Activated naive CD4-positive, alpha-beta T cell treated with anti-CD3 and anti-CD28 coated beads, Interleukin-2, amount 50 U/mL, for 24 hours (primary cell): ENCODE measurements at regions not wholly inside any gene's neighbourhood (a gene's known extent, or its start where the extent isn't known, plus 50 kb on each side); places are given as distances from the start of the nearest gene placed in this dataset.
"Not testable (repeated sequence)": the region's sequence is repeated elsewhere in the genome, so short reads cannot be mapped to it uniquely, and the experiment has no call there.

Experiments used
- H3K27ac Mint-ChIP-seq: one replicate; pipeline ENCODE4 v1.8.0; 2021; ENCODE audit warnings: mild to moderate bottlenecking, mixed read lengths
- H3K27me3 Mint-ChIP-seq: one replicate; pipeline ENCODE4 v1.8.0; 2021; ENCODE audit warnings: mixed read lengths
- H3K36me3 Mint-ChIP-seq: one replicate; pipeline ENCODE4 v1.8.0; 2021; ENCODE audit warnings: mixed read lengths
- H3K4me1 Mint-ChIP-seq: one replicate; pipeline ENCODE4 v1.8.0; 2021; ENCODE audit warnings: mixed read lengths
- H3K4me3 Mint-ChIP-seq: one replicate; pipeline ENCODE4 v1.8.0; 2021; ENCODE audit warnings: mild to moderate bottlenecking, mixed read lengths
- H3K9me3 Mint-ChIP-seq: one replicate; pipeline ENCODE4 v1.8.0; 2021; ENCODE audit warnings: mixed read lengths

DNA sequence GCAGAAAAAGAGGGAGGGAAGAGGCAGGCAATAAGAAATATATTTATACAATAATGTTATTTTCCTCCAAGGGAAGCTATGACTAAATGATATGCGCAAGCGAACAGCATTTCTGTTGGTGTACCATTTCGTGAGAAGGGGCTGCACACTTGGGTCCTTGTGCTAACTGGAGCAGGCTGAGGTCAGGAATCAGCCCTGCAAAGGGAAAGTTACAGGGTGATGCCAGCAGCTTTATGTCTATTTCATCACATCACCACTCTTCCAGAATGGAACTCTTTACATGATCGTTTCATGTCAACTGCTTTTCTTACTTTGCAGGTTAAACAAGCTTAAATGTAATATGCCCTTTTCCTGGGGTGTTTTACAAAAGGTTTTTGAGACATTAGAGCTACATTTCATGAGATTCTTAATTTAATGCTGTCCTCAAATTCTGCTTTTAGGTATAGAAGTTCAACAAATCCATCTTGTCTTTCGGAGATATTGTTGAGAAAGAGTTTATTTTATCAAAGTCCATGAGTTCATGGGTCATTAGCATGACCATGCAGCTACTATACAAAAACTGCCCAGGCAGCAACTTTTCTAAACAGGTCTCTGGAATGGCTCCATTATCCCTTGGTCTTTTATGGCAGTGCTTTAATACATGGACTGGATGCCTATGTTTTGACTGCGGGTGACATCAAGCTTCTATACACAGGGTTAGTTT lies 443.8 kb downstream of the TENT5A start:
- no peak overlapping the region for H3K27ac Mint-ChIP-seq
- H3K4me3 Mint-ChIP-seq = no peak overlapping the region
- H3K27me3 Mint-ChIP-seq = no peaks in the 10 kb centered on the region
- H3K9me3 Mint-ChIP-seq = peaks cover 5% of the 10 kb centered on the region
- no peaks in the 10 kb centered on the region for H3K36me3 Mint-ChIP-seq
- H3K4me1 Mint-ChIP-seq = no peaks in the 10 kb centered on the region

GRCh38 chr6:81307651-81308214 lies 444.7 kb downstream of the TENT5A start:
- Mint-ChIP-seq H3K4me3 (no peak overlapping the region), H3K27ac (no peak overlapping the region), H3K36me3 (no peaks in the 10 kb centered on the region), H3K9me3 (no peaks in the 10 kb centered on the region), H3K27me3 (no peaks in the 10 kb centered on the region), H3K4me1 (no peaks in the 10 kb centered on the region)

DNA sequence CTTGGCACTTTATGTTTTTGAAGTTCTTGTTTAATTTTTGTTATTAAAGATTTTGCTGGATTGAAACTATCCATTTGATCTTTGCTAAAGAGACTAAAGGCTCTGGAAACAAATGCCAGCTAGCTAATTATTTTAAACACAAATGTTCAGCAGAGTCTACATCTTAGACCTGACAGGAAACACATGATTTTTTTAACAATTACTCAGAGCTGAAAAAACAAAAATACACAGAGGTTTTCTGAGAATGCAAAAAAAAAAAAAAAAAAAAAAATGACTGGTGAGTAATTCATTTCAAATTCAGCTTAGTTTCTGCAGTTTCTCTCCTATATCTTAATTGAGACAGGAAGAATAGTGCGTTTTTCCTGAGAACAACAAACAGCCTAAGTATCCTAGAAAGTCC lies 448.0 kb downstream of the TENT5A start:
- Mint-ChIP-seq H3K36me3 (no peaks in the 10 kb centered on the region), H3K9me3 (no peaks in the 10 kb centered on the region), H3K4me3 (no peak overlapping the region), H3K27me3 (no peaks in the 10 kb centered on the region), H3K4me1 (no peaks in the 10 kb centered on the region), H3K27ac (no peak overlapping the region)

GRCh38 chr6:81300961-81301360 lies 451.5 kb downstream of the TENT5A start:
- no peaks in the 10 kb centered on the region for H3K9me3 Mint-ChIP-seq
- H3K4me1 Mint-ChIP-seq = no peaks in the 10 kb centered on the region
- no peaks in the 10 kb centered on the region for H3K27me3 Mint-ChIP-seq
- H3K36me3 Mint-ChIP-seq = no peaks in the 10 kb centered on the region
- no peak overlapping the region for H3K27ac Mint-ChIP-seq
- no peak overlapping the region for H3K4me3 Mint-ChIP-seq

- Mint-ChIP-seq H3K4me3 (no peak overlapping the region), H3K27me3 (no peaks in the 10 kb centered on the region), H3K9me3 (no peaks in the 10 kb centered on the region), H3K4me1 (no peaks in the 10 kb centered on the region), H3K27ac (no peak overlapping the region), H3K36me3 (no peaks in the 10 kb centered on the region)
Observed at GRCh38 chr6:81298751-81299150, 453.7 kb downstream of the TENT5A start.

- H3K4me1 Mint-ChIP-seq = no peaks in the 10 kb centered on the region
- no peaks in the 10 kb centered on the region for H3K9me3 Mint-ChIP-seq
- no peak overlapping the region for H3K27ac Mint-ChIP-seq
- H3K36me3 Mint-ChIP-seq = no peaks in the 10 kb centered on the region
- H3K27me3 Mint-ChIP-seq = no peaks in the 10 kb centered on the region
- no peak overlapping the region for H3K4me3 Mint-ChIP-seq
Observed at GRCh38 chr6:81295310-81295709, 457.2 kb downstream of the TENT5A start.

DNA sequence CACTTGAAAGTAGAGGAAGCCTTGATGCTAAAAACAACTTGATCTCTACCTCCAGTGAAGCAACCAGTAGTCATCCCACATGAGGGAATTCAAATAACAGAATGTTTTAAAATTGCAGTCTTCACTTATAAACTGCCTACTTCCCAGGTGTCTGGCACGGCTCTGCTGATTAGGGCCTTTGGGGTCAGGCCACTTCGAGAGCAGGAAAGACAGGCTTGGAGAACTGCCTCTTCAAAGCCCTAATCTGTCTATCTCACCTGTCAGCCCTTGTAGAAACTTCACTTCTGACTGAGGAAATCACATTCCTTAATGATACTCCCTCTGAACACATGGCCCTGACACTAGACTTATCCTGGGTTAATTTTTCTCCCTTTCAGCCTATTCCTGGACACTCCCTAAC lies 458.6 kb downstream of the TENT5A start:
- H3K27ac Mint-ChIP-seq = no peak overlapping the region
- no peaks in the 10 kb centered on the region for H3K27me3 Mint-ChIP-seq

GRCh38 chr6:81289229-81289628 lies 463.3 kb downstream of the TENT5A start:
- no peak overlapping the region for H3K4me3 Mint-ChIP-seq
- no peaks in the 10 kb centered on the region for H3K4me1 Mint-ChIP-seq
- no peaks in the 10 kb centered on the region for H3K27me3 Mint-ChIP-seq
- H3K27ac Mint-ChIP-seq = no peak overlapping the region
- no peaks in the 10 kb centered on the region for H3K36me3 Mint-ChIP-seq
- no peaks in the 10 kb centered on the region for H3K9me3 Mint-ChIP-seq

More for the DNA sequence above, 458.6 kb downstream of the TENT5A start:
- H3K4me1 Mint-ChIP-seq = no peaks in the 10 kb centered on the region
- H3K4me3 Mint-ChIP-seq = no peak overlapping the region
- H3K9me3 Mint-ChIP-seq = no peaks in the 10 kb centered on the region
- no peaks in the 10 kb centered on the region for H3K36me3 Mint-ChIP-seq

- Mint-ChIP-seq H3K4me1 (no peaks in the 10 kb centered on the region), H3K27me3 (no peaks in the 10 kb centered on the region), H3K4me3 (no peak overlapping the region), H3K36me3 (no peaks in the 10 kb centered on the region), H3K9me3 (peaks cover 4% of the 10 kb centered on the region), H3K27ac (no peak overlapping the region)
Observed at GRCh38 chr6:81265106-81265505, 487.4 kb downstream of the TENT5A start.

- no peak overlapping the region for H3K27ac Mint-ChIP-seq
- peaks cover 4% of the 10 kb centered on the region for H3K9me3 Mint-ChIP-seq
- H3K27me3 Mint-ChIP-seq = no peaks in the 10 kb centered on the region
- no peak overlapping the region for H3K4me3 Mint-ChIP-seq
- no peaks in the 10 kb centered on the region for H3K4me1 Mint-ChIP-seq
- no peaks in the 10 kb centered on the region for H3K36me3 Mint-ChIP-seq
Observed at GRCh38 chr6:81263531-81264168, 488.8 kb downstream of the TENT5A start.

DNA sequence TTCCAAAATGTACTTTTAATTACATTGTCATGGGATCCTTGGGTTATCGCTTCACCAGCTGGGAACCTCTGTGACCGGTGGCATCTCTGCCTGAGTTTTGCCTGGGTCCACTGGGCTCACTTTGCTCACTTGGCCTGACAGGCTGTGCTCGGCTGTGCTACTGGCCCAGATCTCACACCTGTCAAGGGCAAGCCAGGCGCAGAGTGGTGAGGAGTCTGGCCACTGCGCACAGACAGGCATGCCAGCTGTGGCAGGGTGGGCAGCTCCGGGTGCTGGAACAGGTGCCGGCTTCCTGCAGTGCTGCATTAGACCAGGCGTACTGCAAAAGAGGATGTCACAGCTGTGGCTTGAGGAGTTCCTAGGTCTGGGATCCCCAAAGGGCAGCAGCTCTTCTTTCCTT lies 489.8 kb downstream of the TENT5A start:
- H3K27ac Mint-ChIP-seq = no peak overlapping the region
- no peaks in the 10 kb centered on the region for H3K27me3 Mint-ChIP-seq
- no peak overlapping the region for H3K4me3 Mint-ChIP-seq
- H3K9me3 Mint-ChIP-seq = peaks cover 8% of the 10 kb centered on the region
- no peaks in the 10 kb centered on the region for H3K36me3 Mint-ChIP-seq
- H3K4me1 Mint-ChIP-seq = no peaks in the 10 kb centered on the region

DNA sequence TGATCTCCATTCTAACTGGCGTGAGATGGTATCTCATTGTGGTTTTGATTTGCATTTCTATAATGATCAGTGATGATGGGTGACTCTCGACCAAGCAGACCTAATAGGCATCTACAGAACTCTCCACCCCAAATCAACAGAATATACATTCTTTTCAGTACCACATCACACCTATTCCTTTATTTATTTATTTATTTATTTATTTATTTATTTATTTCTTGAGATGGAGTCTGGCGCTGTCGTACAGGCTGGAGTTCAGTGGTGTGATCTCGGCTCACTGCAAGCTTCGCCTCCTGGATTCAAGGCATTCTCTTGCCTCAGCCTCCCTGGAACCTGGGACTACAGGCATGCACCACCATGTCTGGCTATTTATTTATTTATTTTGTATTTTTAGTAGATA lies 496.3 kb downstream of the TENT5A start:
- peaks cover 14% of the 10 kb centered on the region for H3K9me3 Mint-ChIP-seq
- H3K36me3 Mint-ChIP-seq, H3K27ac Mint-ChIP-seq, H3K27me3 Mint-ChIP-seq, H3K4me1 Mint-ChIP-seq, H3K4me3 Mint-ChIP-seq: not testable (repeated sequence)

- no peaks in the 10 kb centered on the region for H3K27me3 Mint-ChIP-seq
- H3K27ac Mint-ChIP-seq = no peak overlapping the region
- no peak overlapping the region for H3K4me3 Mint-ChIP-seq
Observed at GRCh38 chr6:81253821-81254220, 498.7 kb downstream of the TENT5A start.

DNA sequence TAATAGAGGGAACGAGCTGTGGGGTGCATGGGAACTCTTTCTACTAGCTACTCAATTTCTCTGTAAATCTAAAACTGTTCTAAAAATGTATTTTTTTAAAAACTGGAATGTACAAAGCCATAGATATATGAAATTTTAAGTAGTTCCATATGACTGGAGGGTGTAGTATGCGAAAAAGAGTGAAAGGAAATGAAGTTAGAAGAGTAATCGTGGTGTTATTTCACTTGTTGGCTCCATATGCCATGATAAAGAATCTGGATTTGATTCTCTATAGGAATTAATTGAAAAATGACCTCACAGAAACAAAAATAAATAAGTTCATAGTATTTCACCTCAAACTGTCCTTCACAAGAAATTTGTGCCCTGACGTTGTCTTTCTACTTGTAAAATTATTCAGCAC lies 500.2 kb downstream of the TENT5A start:
- no peaks in the 10 kb centered on the region for H3K4me1 Mint-ChIP-seq
- H3K9me3 Mint-ChIP-seq = peaks cover 6% of the 10 kb centered on the region
- H3K36me3 Mint-ChIP-seq = no peaks in the 10 kb centered on the region
- no peaks in the 10 kb centered on the region for H3K27me3 Mint-ChIP-seq
- no peak overlapping the region for H3K4me3 Mint-ChIP-seq
- no peak overlapping the region for H3K27ac Mint-ChIP-seq

More at GRCh38 chr6:81253821-81254220, 498.7 kb downstream of the TENT5A start:
- Mint-ChIP-seq H3K4me1 (no peaks in the 10 kb centered on the region), H3K36me3 (no peaks in the 10 kb centered on the region), H3K9me3 (peaks cover 14% of the 10 kb centered on the region)

- no peaks in the 10 kb centered on the region for H3K27me3 Mint-ChIP-seq
- no peaks in the 10 kb centered on the region for H3K4me1 Mint-ChIP-seq
- H3K36me3 Mint-ChIP-seq = no peaks in the 10 kb centered on the region
- H3K27ac Mint-ChIP-seq = no peak overlapping the region
- H3K4me3 Mint-ChIP-seq = no peak overlapping the region
- no peaks in the 10 kb centered on the region for H3K9me3 Mint-ChIP-seq
Observed at GRCh38 chr6:81246200-81246599, 506.3 kb downstream of the TENT5A start.

DNA sequence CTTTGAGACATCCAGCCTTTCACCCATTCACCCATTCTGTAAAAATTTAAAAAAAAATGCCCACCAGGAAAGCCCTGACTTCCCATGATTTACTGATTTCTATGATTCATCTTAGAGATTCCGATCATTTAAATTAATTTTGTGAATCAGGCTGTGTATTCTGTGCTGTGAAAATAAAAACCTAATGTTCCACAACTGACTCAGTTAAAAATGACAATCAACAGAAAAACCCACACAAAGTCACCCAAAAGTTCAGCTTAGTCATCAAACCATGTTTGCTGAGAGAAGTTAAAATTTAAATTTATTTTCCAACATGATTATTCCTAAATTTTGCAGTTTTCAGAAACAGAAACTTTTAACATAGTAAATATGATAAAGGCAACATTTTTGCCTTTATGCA lies 509.9 kb downstream of the TENT5A start:
- Mint-ChIP-seq H3K27ac (no peak overlapping the region), H3K4me1 (no peaks in the 10 kb centered on the region), H3K4me3 (no peak overlapping the region), H3K36me3 (no peaks in the 10 kb centered on the region), H3K27me3 (no peaks in the 10 kb centered on the region), H3K9me3 (no peaks in the 10 kb centered on the region)
